ENCODE measurements at regions not wholly inside any gene's neighbourhood (a gene's known extent, or its start where the extent isn't known, plus 50 kb on each side); places are given as distances from the start of the nearest gene placed in this dataset.
"Not testable (repeated sequence)": the region's sequence is repeated elsewhere in the genome, so short reads cannot be mapped to it uniquely, and the experiment has no call there.

DNA sequence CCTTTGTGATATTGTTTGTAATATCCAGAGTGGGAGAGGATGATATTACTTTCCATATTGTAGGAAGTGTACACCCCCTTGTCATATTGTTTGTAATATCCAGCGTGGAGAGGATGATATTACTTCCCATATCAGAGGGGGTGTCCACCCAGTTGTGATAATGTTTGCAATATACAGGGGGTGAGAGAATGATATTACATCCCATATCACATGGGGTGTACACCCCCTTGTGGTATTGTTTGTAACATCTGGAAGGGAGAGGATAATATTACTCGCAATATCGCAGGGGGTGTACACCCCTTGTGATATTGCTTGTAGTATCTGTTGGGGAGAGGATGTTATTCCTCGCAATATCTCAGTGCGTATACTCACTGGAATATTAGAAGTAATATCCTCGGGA is 61.5 kb downstream of the PRSS23 start:
- no peak for DNase-seq (ENCODE audit: low read depth)

DNA sequence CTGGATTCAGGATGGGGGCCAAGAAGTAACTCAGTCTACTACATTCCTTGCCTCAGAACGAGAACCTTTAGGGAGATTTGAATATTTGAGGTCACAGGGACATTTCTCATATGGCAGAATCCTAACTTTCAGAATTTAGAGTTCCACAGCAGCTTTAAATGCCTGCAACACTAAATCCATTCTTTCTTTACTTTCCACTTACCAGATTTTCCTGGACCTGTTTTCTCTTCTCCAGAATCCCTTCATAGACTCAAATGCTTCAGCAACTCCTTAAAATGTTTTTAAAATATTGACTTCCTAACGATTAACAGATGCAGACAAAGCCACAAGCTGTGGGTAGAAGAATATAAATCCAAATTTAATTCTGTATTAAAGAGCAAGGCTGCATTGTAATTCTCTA is 63.1 kb downstream of the PRSS23 start:
- no peak for DNase-seq (ENCODE audit: low read depth)

DNA sequence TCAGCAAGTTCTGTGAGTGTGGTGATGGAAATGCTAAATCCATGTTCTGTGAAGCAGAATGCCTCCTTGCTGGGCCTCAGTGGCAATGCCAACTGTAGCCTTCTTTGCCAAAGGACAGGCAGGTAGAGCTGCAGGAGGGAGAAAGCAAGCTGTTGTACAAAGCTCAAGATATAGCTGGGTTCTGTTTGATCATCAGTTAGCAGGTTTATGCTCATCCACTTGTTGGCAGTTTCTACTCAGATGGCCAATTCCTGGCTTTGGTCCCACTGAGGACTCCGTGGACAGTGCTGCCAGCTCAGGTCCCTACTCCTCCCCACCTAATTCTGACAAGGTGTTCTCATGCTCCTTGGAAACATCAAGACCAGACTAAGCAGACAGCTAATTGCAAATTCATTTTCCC is 65.1 kb downstream of the PRSS23 start:
- DNase-seq (ENCODE audit: low read depth): no peak

DNA sequence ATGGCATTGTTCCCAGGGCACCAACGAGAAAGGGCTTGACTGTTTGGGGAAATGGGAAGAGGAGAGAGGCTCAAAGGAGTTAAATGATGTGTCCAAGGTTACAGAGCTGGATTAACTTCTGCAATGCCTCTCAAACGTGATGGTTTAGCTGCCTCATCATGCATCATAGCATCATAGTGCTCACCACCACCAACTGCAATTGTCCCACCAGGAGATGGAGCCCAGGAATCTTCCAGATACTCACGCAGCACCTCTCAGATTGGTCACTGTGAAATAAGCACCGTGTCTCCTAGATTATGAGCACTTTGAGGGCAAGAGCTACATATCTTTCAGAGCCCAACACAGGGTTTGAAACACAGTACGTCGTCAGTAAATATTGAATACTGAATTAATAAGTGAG is 69.2 kb downstream of the PRSS23 start:
- no peak for DNase-seq (ENCODE audit: low read depth)

DNA sequence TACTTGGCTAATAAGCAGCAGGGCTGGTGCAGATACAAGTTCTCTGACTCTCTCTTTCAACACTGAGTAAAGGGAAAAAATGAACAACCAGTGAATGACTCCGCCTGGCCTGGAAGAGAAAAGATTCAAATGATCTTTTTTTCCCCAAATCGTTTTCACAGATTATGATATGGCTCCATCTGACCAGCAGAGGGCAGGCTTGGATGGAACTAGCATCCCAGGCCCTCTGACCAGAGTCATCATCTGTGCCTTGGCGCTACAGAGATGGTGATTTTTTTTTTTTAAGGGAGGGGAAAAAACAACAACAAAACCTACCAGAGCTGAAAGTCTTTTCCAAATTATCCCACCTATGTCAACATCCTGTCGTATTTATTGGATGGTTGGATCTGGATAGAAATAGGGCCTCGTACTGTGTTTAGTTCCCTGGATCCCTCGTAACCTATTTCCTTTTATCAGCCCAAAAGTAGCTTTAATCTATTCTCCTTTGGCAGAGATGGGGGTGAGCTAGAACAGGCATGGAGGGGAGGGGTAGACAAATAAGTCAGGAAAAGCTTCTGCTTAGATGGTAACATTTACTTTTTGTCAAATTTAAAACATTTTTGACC is 69.7 kb downstream of the PRSS23 start:
- DNase-seq (ENCODE audit: low read depth): peak; percentile 64

DNA sequence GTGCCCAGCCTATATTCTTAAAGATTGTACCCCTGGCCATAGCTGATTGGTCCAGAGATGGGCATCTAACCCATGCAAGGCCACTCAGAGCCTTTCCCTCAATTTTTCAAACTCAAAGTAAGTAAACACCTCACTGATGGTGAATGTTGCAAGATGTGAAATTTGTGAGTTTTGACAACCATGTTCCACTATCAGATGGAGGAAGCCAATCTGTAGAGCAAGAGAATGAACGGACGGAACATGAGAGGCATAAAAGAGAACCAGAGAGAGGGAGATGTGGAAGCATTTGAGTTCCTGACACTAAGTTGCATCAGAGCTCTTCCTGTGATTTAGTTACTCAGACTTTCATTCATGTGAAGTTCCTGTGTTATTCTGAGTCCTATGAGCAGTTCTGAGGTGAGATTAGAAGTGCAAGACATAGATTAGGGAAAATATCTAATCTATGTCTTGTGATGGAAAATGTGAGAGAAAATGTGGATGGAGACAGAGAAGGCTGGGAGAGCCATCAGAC is 73.3 kb downstream of the PRSS23 start:
- DNase-seq (ENCODE audit: low read depth): no peak

DNA sequence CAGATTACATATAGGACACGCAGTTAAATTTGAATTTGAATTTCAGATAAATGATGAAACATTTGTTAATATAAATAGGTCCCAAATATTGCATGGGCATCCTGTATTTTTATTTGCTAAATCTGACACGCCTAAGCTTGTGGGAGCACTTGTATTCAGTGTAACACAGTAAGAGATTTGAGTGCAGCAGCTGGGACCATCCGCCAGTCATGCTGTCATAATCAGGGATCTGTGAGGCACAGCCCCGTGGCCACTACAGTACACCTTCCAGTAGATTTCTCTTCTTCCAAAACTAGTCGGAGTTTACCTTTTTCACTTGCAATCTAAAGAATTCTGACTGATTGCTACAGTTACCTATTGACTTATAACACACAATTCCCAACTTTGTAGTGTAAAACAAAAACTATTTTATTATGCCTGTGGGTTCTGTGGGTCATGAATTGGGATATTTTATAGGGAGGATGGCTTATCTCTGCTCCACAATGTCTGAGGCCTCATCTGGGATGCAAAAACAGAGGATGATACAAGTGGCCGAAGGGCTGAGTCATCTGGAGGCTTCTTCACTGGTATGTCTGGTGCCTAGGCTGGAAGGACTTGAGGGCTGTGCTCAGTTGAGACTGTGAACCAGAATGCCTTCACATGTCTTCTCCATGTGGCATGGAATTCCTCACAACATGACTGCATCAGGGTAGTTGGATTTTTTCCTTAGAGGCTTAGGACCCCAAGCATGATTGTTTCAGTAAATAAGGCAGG is 74.1 kb downstream of the PRSS23 start:
- peak; percentile 58 for DNase-seq (ENCODE audit: low read depth)

DNA sequence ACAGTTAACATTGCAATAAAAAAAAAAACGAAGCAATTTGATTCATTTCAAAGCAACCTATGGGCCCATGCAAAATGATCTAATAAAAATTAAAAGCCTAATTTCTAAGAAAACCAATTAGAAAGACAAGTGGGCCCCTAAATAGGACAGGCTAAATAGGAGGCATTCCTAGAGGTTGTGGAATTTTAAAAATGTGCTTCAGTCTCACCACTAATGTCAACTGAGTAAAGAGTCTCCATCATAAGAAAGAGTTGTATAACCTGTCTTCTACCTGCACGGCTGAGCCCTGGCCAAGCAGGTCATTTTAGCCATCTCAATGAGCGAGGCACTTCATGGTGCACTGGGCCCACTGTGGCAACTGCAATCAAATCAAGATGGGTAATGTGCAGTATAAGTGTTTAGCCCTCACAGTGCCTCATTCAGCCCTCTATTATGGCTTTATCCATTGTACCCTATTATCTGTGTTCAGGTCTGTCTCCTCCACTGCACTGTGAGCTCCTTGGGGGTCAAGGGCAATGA is 76.4 kb downstream of the PRSS23 start:
- no peak for DNase-seq (ENCODE audit: low read depth)

DNA sequence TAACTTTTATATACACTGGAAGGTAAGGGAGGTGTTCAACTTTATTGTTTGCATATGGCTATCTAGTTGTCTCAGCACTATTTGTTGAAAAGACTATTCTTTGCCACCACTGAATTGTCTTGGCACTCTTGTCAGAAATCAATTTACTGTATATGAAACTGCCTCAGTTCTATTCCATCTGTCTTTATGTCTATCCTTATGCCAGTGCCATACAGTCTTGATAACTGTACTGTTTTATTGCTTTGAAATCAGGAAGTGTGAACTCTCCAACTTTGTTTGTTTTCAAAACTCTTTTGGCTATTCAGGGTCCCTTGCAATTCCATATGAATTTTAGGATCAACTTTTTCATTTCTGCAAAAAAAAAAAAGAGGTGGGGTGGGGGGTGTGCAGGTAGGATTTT is 77.2 kb downstream of the PRSS23 start:
- DNase-seq (ENCODE audit: low read depth): no peak

DNA sequence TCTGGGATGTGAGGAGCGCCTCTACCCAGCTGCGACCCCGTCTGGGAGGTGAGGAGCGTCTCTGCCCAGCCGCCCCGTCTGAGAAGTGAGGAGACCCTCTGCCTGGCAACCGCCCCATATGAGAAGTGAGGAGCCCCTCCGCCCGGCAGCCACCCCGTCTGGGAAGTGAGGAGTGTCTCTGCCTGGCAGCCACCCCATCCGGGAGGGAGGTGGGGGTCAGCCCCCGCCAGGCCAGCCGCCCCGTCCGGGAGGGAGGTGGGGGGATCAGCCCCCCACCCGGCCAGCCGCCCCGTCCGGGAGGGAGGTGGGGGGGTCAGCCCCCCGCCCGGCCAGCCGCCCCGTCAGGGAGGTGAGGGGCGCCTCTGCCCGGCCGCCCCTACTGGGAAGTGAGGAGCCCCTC is 76.0 kb downstream of the FZD4 start:
- not testable (repeated sequence) for DNase-seq (ENCODE audit: low read depth)

DNA sequence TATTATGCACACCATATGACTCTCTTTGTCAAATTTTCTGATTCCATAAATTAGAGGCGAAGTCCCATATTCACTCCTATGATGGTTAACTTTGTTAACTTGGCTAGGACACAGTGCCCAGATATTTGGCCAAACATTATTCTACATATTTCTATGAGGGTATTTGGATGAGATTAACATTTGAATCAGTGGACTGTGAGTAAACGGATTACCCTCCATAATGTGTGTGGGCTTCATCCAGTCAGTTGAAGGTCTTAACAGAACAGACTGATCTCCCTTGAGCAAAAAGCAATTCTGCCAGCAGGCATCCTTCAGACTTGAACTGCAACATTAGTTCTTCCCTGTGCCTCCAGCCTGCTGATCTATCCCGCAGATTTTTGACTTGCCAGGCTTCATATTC is 69.9 kb downstream of the FZD4 start:
- DNase-seq (ENCODE audit: low read depth): no peak

DNA sequence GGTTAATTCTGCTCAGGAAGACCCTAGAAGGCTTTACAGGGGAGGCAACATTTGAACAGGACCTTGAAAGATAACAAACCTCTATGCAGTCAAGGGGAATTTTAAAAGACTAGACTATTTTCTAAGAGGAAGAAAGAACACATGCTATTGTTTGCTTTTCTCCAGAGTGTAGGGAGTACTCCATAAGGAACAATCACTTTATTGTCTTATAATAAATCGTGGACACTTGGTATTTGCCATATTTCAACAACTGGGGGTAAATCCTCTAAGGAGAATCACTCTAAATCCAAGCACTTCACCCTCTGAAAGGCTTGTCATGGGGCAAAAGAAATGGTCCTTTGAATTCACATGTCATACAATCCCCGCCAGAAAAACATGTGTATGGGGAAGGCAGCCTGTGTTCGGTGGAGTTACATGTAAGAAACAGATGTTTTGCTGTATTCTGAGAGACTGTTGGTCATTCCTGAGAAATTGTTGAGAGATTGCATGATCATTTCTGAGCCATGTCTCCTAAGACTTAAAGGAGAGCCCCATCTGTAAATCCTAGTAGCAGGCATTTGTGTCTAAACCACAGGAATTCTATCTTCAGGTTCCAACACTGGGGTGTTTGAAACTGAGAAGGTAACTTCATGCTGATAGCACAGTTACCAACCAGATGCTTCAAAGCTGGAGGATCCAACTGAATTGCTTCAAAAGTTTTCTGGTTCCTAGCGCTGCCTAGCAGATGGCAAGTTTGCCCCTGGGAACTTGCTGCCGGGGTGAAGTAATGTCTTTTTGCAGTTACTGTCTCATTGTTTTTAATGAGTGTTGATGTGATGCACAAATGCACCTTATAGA is 66.8 kb downstream of the FZD4 start:
- DNase-seq (ENCODE audit: low read depth): peak; percentile 53

DNA sequence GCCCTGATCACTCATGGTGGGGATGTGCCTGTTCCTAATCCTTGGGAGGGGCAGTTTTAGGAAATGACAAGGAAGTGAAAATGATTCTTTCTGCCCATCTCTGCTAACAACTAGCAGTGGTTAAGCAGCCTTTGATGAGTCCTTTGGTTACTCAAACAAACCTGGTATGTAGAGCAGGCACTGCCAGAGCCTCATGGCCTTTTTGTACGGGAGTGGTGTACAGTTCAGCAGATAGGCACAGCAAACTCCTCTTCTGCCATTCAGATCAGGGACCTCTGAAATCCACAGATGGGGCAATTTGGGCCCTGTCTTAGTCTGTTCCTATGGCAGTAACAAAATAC is 66.2 kb downstream of the FZD4 start:
- no peak for DNase-seq (ENCODE audit: low read depth)

DNA sequence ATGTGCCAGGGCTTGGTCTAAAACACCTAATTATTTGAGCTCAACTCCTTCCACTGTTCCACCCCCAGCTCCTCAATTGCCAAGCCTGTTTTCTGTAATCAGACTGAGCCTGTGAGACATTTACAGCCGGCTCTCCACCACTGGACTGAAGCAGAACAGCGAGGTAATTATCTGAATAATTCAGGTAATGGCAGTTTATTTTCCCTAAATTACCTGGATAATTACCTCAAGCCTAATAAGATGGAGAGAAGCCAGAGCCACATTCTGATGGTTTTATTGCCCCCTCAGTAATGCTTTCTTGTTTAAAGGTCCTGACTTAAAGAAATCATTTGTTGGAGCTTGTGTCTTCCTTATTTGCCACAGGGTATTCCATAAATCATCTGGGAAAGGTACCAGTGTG is 64.2 kb downstream of the FZD4 start:
- no peak for DNase-seq (ENCODE audit: low read depth)

DNA sequence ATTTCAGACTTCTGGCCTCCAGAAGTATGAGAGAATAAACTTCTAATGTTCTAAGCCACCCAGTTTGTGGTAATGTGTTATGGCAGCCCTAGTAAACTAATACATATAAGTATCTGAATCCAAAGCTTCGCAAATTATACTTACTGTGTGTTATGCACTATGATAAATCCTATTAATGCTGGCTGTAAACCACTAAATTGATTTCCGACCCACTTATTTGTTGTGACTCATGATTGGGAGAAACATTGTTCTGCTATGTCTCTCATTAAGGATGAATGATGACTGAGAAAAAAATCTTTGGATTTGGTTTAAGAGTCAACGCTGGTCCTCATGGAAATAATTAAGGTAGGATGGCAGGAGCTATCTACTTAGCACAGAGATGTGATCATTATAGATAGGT is 62.0 kb downstream of the FZD4 start:
- no peak for DNase-seq (ENCODE audit: low read depth)
